ENCODE measurements at regions not wholly inside any gene's neighbourhood (a gene's known extent, or its start where the extent isn't known, plus 50 kb on each side); places are given as distances from the start of the nearest gene placed in this dataset.

DNA sequence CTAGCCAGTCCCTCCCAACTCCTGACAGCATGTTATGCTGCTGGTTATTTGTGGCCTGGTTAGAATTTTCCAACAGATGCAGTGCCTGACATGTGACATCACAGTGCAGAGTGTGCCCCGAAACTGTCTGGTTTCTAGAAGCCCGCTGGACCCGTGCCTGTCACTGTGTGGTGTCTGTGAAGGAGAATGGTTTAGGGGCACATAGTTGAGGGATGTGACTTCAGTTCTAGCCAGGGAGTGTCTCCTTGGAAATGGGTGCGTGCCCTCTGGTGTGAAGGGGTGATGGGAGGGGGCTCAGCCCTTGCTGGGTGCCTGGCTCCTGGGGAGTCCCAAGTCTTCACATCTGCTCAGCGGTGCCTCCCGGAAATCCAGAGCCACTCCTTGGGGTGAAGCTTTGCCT is 303.6 kb downstream of the GLRX3 start:
- peaks cover 98% of the 10 kb centered on the region for H3K9me3 Mint-ChIP-seq
- H3K27ac Mint-ChIP-seq, result no peak overlapping the region
- no peaks in the 10 kb centered on the region for H3K4me1 ChIP-seq (ENCODE audit: insufficient read depth)
- H3K27ac ChIP-seq (ENCODE audit: low read depth), result no peak overlapping the region
- H3K36me3 Mint-ChIP-seq (ENCODE audit: low read depth), result peaks cover 60% of the 10 kb centered on the region
- H3F3A ChIP-seq (replicated peaks; ENCODE audit: low read depth), result no peaks in the 10 kb centered on the region
- no peaks in the 10 kb centered on the region for H3K79me2 ChIP-seq (replicated peaks; ENCODE audit: insufficient read depth)
- no peaks in the 10 kb centered on the region for H3K36me3 ChIP-seq (ENCODE audit: insufficient read depth)
- H3K4me1 Mint-ChIP-seq, result no peaks in the 10 kb centered on the region
- H4K20me1 ChIP-seq (replicated peaks; ENCODE audit: insufficient read depth), result no peaks in the 10 kb centered on the region
- H3K27me3 ChIP-seq (ENCODE audit: insufficient read depth), result no peaks in the 10 kb centered on the region
- H3K27me3 Mint-ChIP-seq (ENCODE audit: insufficient read depth, low read depth, poor library complexity), result peaks cover 7% of the 10 kb centered on the region
- H3K4me2 ChIP-seq, result no peak overlapping the region
- no peak for ATAC-seq
- no peaks in the 10 kb centered on the region for H3K9me2 ChIP-seq (ENCODE audit: insufficient read depth)
- DNase-seq (ENCODE audit: low spot score), result no peak
- no peak overlapping the region for H3K4me3 Mint-ChIP-seq
- H2AFZ ChIP-seq, result no peak overlapping the region
- no peak overlapping the region for H3K4me3 ChIP-seq
- TF ChIP-seq, protein P1, sequence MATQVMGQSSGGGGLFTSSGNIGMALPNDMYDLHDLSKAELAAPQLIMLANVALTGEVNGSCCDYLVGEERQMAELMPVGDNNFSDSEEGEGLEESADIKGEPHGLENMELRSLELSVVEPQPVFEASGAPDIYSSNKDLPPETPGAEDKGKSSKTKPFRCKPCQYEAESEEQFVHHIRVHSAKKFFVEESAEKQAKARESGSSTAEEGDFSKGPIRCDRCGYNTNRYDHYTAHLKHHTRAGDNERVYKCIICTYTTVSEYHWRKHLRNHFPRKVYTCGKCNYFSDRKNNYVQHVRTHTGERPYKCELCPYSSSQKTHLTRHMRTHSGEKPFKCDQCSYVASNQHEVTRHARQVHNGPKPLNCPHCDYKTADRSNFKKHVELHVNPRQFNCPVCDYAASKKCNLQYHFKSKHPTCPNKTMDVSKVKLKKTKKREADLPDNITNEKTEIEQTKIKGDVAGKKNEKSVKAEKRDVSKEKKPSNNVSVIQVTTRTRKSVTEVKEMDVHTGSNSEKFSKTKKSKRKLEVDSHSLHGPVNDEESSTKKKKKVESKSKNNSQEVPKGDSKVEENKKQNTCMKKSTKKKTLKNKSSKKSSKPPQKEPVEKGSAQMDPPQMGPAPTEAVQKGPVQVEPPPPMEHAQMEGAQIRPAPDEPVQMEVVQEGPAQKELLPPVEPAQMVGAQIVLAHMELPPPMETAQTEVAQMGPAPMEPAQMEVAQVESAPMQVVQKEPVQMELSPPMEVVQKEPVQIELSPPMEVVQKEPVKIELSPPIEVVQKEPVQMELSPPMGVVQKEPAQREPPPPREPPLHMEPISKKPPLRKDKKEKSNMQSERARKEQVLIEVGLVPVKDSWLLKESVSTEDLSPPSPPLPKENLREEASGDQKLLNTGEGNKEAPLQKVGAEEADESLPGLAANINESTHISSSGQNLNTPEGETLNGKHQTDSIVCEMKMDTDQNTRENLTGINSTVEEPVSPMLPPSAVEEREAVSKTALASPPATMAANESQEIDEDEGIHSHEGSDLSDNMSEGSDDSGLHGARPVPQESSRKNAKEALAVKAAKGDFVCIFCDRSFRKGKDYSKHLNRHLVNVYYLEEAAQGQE (IDR thresholded peaks at IDR 0.05; ENCODE audit: unreplicated experiment), result no peak
- TF ChIP-seq JUNB (IDR thresholded peaks at IDR 0.05; ENCODE audit: unreplicated experiment) (no peak), ZNF114 (CRISPR knock-in tag; IDR thresholded peaks at IDR 0.05) (no peak), ZNF331 (CRISPR knock-in tag; IDR thresholded peaks at IDR 0.05; ENCODE audit: low read depth) (no peak), EZH2phosphoT487 (IDR thresholded peaks at IDR 0.05; ENCODE audit: unreplicated experiment) (no peak), EZH2 (IDR thresholded peaks at IDR 0.05; ENCODE audit: low read depth, unreplicated experiment) (no peak), CREB1 (CRISPR knock-in tag; IDR thresholded peaks at IDR 0.05; ENCODE audit: low read depth) (no peak), POLR2AphosphoS5 (IDR thresholded peaks at IDR 0.05; ENCODE audit: low read depth) (no peak), NANOG (IDR thresholded peaks at IDR 0.05; ENCODE audit: borderline replicate concordance) (no peak), STAT1 (IDR thresholded peaks at IDR 0.05; ENCODE audit: unreplicated experiment) (no peak)
- TF ChIP-seq, protein P2, sequence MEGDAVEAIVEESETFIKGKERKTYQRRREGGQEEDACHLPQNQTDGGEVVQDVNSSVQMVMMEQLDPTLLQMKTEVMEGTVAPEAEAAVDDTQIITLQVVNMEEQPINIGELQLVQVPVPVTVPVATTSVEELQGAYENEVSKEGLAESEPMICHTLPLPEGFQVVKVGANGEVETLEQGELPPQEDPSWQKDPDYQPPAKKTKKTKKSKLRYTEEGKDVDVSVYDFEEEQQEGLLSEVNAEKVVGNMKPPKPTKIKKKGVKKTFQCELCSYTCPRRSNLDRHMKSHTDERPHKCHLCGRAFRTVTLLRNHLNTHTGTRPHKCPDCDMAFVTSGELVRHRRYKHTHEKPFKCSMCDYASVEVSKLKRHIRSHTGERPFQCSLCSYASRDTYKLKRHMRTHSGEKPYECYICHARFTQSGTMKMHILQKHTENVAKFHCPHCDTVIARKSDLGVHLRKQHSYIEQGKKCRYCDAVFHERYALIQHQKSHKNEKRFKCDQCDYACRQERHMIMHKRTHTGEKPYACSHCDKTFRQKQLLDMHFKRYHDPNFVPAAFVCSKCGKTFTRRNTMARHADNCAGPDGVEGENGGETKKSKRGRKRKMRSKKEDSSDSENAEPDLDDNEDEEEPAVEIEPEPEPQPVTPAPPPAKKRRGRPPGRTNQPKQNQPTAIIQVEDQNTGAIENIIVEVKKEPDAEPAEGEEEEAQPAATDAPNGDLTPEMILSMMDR (conservative IDR thresholded peaks at IDR 0.05; ENCODE audit: low read depth in 2 of 2), result no peak
- TF ChIP-seq, protein P3, sequence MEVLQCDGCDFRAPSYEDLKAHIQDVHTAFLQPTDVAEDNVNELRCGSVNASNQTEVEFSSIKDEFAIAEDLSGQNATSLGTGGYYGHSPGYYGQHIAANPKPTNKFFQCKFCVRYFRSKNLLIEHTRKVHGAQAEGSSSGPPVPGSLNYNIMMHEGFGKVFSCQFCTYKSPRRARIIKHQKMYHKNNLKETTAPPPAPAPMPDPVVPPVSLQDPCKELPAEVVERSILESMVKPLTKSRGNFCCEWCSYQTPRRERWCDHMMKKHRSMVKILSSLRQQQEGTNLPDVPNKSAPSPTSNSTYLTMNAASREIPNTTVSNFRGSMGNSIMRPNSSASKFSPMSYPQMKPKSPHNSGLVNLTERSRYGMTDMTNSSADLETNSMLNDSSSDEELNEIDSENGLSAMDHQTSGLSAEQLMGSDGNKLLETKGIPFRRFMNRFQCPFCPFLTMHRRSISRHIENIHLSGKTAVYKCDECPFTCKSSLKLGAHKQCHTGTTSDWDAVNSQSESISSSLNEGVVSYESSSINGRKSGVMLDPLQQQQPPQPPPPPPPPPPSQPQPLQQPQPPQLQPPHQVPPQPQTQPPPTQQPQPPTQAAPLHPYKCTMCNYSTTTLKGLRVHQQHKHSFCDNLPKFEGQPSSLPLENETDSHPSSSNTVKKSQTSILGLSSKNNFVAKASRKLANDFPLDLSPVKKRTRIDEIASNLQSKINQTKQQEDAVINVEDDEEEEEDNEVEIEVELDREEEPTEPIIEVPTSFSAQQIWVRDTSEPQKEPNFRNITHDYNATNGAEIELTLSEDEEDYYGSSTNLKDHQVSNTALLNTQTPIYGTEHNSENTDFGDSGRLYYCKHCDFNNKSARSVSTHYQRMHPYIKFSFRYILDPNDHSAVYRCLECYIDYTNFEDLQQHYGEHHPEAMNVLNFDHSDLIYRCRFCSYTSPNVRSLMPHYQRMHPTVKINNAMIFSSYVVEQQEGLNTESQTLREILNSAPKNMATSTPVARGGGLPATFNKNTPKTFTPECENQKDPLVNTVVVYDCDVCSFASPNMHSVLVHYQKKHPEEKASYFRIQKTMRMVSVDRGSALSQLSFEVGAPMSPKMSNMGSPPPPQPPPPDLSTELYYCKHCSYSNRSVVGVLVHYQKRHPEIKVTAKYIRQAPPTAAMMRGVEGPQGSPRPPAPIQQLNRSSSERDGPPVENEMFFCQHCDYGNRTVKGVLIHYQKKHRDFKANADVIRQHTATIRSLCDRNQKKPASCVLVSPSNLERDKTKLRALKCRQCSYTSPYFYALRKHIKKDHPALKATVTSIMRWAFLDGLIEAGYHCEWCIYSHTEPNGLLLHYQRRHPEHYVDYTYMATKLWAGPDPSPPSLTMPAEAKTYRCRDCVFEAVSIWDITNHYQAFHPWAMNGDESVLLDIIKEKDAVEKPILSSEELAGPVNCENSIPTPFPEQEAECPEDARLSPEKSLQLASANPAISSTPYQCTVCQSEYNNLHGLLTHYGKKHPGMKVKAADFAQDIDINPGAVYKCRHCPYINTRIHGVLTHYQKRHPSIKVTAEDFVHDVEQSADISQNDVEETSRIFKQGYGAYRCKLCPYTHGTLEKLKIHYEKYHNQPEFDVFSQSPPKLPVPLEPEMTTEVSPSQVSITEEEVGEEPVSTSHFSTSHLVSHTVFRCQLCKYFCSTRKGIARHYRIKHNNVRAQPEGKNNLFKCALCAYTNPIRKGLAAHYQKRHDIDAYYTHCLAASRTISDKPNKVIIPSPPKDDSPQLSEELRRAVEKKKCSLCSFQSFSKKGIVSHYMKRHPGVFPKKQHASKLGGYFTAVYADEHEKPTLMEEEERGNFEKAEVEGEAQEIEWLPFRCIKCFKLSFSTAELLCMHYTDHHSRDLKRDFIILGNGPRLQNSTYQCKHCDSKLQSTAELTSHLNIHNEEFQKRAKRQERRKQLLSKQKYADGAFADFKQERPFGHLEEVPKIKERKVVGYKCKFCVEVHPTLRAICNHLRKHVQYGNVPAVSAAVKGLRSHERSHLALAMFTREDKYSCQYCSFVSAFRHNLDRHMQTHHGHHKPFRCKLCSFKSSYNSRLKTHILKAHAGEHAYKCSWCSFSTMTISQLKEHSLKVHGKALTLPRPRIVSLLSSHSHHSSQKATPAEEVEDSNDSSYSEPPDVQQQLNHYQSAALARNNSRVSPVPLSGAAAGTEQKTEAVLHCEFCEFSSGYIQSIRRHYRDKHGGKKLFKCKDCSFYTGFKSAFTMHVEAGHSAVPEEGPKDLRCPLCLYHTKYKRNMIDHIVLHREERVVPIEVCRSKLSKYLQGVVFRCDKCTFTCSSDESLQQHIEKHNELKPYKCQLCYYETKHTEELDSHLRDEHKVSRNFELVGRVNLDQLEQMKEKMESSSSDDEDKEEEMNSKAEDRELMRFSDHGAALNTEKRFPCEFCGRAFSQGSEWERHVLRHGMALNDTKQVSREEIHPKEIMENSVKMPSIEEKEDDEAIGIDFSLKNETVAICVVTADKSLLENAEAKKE (CRISPR knock-in tag; IDR thresholded peaks at IDR 0.05), result no peak
- TF ChIP-seq, protein P4, sequence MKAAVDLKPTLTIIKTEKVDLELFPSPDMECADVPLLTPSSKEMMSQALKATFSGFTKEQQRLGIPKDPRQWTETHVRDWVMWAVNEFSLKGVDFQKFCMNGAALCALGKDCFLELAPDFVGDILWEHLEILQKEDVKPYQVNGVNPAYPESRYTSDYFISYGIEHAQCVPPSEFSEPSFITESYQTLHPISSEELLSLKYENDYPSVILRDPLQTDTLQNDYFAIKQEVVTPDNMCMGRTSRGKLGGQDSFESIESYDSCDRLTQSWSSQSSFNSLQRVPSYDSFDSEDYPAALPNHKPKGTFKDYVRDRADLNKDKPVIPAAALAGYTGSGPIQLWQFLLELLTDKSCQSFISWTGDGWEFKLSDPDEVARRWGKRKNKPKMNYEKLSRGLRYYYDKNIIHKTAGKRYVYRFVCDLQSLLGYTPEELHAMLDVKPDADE (IDR thresholded peaks at IDR 0.05), result no peak

Measured in GM23338 (cell line).